ENCODE measurements at regions not wholly inside any gene's neighbourhood (a gene's known extent, or its start where the extent isn't known, plus 50 kb on each side); places are given as distances from the start of the nearest gene placed in this dataset.

DNA sequence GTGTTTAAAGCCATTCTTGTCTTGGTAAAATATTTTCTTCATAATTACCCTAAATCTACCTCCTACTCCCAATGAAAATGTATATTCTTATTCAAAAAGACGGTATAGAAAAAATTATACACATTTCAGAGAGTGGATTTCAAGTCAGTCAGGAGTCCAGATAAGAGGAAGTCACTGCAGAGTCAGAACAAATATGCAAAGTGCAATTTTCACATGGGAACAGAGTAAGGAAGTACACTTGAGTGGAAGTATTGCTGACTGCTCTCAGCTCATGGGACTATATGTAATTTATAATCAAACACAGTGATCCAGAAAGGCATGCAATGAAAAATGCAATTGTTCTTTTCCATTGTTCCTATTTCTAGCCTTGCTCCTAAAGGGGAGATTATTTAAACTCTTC, 1128.0 kb downstream of the AACS start:
- DNase-seq (ENCODE audit: low spot score): no peak

DNA sequence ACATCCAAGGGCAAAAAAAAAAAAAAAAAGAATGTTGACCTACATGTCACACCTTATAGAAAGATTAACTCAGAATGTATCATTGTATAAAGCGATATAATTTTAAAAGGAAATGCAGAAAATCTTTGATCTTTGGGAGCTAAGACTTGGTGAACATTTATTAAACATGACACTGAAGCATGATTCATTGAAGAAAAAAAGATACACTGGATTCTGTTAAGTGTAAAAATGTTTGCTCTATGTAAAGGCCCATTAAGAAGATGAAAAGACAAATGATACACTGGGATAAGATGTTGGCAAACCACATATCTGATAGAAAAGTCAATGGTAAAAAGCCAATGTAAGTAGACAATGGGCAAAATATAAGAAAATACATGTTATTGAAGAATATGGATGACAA, 1131.0 kb downstream of the AACS start:
- no peak for DNase-seq (ENCODE audit: low spot score)

DNA sequence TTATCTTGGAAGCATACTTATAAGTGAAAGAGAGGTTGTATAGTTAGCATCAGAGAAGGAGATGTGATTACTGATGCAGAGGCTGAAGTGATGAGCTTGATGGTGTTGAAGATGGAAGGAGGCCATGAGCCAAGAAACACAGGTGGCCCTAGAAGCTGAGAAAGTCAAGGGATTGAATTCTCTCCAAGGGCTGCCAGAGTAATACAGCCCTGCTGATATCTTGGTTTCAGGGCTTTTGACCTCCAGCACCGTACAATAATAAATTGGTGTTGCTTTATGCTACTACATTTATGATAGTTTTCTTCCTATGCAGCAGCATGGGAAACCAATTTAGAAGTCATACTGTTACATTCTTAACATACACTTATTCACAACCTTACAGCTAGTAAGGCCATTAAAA, 1133.3 kb downstream of the AACS start:
- no peak for DNase-seq (ENCODE audit: low spot score)

DNA sequence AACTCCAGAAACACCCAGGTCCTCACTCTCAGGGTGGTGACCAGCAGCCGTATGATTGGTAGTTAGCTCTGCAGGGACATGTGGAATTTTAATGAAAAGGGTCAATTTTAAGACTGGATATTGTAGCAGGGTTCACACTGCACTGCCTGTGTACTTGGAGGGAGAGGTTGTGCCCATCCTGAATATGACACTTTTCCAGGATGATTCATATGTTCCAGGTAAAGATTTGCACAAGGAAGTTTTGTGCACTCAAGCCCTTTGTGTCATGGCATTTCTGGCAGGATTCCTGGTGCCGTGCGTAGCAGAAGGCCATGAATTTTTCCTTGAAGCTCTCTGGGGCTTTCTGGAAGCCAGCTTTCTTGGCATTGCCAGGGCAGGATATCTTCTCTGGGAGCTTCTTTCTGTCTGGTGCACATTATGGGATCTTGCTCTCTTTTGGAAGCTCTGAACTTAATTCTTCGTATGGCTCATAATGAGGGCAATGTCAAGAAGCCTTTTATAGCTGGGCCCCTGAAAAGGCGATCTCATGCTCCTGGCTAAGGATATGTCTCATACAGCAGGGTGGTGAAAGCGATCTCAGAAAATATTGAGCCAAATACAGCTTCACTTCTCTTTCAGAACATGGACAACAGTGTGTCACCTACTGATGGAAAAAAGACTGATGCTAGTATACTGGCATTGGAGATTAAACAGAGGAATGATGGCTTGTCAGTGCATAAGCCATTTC, 1133.9 kb downstream of the AACS start:
- no peak for DNase-seq (ENCODE audit: low spot score)

DNA sequence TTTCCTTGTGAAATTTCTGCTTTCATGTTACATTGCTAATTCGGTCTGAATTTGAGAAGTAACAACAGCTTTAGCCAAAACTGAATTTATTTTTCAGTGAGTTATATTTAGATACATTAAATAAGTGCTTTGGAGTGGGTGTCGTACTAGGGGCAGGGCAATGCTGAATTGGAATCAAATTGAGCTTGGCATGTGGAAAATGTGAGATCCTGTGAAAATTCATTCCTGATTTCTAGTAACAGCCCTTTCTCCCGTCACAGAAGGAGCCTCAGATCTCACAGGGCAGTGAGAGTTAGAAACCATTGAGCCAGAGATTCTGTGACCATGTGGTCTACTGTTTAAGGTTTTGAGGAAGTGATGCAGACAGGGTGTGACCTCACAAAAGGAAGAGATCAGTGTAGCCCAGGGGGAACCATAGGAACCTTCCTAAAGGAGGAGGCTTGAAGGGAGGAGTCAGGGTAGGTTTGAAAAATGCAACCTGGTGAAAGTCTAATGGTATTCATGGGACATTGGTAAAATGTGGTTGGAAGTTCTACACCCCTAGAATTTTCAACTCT, 1136.8 kb downstream of the AACS start:
- no peak for DNase-seq (ENCODE audit: low spot score)

DNA sequence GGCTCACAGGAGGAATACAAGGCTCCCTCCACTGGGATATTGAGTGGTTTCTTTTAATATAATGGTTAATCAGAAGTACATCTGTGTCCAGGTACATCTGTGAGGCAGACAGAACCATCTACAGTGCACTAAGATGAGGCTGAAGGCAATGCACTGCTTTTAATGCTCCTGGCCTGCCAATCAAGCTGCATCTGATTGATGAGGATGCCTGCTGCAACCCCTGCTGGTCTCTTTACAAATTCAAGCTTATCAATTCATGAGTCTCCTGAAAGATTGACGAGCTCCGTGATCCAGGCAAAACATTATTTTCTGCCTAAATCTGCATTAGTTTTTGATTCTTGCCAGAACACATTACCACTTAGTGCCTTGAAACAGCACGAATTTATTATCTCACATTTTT, 1139.1 kb downstream of the AACS start:
- no peak for DNase-seq (ENCODE audit: low spot score)

DNA sequence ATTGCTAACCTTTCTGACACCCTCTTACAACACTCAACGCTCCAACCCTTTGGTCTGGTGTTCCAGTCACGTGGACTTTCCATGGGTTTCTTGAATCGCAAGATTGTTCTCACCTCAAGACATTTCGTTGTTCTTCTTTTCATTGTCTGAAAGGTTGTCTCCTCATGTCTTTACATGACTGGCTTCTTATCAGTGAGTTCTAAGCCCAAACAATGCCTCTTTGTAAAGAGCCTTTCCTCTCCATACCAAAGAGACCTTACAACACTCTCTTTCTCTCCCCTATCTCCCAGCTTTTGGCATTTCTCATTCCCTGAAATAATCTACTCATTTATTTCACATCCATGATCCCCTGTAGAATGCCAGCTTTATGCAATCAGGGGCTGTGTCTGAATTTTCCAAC, 1144.8 kb downstream of the AACS start:
- DNase-seq (ENCODE audit: low spot score): no peak

DNA sequence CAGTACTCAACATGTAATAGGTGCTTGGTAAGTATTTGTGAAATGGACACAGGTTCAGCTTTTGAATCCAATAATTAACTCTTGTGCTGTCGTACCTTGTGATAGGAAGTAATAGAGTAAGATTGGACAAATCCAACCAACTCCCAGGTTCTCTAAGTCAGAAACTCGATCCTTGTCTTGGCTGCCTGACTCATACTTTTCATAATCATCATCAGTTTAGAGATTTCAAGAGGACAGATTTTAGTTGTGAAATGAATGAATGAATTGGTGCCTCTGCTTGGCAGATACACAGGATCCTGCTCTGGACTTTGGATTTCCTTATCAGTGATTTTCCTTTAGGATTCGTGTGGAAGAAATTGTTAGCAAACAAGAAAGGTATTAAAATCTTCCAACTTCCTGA, 1145.2 kb downstream of the AACS start:
- no peak for DNase-seq (ENCODE audit: low spot score)

DNA sequence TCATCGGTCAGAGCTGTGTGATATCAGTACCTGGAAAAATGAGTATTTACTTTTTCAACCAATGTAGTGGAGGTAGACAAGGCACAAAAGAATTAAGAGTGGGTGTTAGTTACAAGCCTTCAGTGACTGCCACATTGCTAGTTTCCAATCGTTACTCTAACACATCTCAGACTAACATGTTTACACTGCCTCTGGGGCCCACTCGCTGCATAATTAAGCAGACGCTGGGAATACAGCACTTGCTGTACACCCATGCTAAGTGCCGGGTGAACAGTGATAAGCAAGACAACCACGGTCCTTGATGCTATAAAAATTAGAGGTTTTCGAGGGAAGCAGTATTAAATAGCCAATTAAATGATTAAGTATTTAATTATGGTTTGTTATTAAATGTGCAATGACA, 1147.6 kb downstream of the AACS start:
- no peak for DNase-seq (ENCODE audit: low spot score)

DNA sequence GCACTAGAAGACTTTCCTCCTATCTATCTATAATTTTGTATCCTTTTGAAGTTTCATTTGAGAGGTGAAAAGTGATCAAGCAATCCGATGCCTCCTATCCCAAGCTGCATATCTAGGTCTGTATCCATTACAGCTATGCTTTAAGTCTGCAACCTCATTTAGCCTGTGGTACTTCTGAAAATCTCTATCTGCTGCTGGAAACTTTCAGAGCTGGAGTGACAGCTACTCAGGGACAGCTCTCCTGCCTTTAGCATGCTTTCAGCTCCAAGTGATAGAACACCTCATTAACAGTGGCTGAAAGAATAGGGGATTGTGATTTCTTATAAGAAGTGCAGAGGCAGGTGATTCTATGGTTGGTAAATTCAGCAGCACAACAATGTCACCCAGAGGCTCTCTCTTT, 1153.5 kb downstream of the AACS start:
- DNase-seq (ENCODE audit: low spot score): no peak

DNA sequence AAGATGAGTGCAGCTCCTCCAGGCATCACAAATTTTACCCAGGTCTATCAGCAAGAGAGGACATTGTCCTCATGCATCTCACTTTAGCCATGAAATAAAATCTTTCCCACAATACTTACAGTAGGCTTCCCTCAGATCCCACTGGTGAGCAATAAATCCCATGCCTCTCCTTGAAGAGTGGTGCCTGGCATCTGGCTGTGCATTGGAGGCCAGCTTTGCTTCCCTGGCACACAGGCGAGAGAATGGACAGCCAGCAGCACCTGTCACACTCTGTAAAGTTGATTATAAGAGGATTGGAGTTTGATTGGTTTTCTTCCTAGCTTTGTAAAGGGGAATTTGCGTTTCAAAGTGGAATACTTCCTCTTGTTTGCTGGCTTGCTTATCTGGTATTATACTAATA, 1153.9 kb downstream of the AACS start:
- no peak for DNase-seq (ENCODE audit: low spot score)

DNA sequence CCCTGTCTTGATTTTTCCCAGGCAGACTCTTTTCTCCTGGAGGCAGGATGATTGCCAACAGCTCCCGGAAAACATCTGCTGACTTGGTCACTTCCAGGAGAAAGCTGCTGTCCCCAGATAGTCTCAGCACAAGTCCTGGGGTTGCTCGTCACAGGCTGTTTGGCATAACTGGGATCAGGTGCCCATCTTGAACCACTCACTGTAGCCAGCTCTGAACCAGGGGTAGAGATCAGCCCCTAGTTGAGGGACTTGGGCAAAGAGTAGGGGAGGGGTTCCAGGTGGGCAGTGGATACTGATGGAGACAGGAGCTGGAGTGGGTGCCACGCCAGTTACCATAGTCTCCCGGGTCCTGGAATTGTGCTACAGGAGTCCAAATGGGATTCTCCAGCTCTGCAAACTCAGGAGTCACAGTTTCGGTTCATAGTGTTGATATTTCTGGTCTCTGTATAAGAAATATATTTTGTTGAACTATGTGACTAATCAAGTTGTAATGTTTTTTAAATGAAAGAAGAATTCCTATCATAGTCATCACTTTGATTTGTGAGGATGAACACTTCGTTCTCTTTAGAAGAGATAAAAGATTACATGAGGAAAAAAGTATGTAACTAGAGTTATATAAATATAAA, 1154.5 kb downstream of the AACS start:
- no peak for DNase-seq (ENCODE audit: low spot score)

DNA sequence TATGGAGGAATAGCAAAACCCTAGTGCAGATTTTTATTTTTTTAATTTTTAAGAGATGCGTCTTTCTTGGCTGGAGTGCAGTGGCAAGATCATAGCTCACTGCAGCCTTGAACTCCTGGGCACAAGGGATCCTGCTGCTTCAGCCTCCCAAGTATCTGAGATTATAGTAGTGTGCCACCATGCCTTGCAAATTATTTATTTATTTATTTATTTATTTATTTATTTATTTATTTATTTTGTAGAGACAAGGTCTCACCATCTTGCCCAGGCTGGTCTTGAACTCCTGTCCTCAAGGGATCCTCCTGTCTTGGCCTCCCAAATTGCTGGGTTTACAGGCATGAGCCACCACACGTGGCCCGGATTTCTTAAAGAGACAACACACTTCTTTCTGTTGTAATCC, 1158.8 kb downstream of the AACS start:
- DNase-seq (ENCODE audit: low spot score): no peak

DNA sequence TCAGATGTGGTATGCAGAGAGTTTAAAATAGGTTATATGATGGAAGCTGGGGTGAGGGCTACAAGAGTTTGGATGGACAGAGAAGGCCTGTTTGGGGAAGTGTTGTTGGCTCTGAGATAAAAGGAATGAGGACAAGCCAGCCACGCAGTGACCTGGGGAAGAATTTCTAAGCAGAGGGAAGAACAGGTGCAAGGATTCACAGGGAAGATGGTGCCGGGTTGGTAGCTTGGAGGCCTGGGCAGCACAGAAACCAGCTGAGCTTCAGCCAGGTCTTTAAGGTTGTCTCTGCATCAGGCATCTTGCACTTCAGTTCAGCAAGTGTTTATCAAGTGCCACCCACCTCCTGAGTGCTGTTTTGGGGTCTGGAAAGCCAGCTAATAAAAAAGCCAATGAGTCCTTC, 1163.7 kb downstream of the AACS start:
- DNase-seq (ENCODE audit: low spot score): no peak

DNA sequence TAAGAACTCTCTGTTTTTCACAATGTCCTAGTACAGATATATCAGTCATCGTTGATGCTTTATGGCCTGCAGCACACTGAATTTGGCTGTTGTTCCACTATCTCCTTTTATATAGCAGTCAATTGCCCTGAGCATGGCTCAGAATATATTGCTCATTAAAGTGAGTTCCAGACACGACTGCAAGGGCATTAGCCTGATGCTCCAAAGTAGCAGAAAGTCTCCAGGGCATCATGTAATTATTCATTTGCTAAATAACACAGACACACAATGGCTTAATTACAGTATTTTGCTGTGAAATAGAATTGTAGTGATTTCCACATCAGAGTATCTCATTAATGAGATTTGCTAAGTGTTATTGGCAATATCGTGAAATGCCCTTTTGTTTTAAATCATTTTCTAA, 1167.5 kb downstream of the AACS start:
- DNase-seq (ENCODE audit: low spot score): no peak

DNA sequence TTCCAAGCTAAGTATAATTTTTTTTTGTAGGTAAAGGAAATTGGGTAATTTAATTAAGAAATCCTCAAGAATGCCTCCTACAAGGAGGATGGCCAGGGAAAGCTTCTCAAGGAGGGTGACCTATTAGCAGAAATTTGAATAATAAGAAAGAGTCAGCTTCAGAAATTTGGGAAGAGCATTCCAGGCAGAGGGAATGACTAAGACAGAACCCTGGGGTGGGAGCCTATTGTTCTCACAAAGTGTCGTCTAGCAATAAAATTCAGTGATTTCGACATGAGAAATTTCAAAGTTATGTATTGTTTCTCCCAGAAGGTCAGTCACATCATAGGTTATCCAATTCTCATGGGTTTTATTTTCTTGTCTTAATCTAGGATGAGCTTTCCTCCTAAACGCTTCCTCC, 1168.4 kb downstream of the AACS start:
- no peak for DNase-seq (ENCODE audit: low spot score)

DNA sequence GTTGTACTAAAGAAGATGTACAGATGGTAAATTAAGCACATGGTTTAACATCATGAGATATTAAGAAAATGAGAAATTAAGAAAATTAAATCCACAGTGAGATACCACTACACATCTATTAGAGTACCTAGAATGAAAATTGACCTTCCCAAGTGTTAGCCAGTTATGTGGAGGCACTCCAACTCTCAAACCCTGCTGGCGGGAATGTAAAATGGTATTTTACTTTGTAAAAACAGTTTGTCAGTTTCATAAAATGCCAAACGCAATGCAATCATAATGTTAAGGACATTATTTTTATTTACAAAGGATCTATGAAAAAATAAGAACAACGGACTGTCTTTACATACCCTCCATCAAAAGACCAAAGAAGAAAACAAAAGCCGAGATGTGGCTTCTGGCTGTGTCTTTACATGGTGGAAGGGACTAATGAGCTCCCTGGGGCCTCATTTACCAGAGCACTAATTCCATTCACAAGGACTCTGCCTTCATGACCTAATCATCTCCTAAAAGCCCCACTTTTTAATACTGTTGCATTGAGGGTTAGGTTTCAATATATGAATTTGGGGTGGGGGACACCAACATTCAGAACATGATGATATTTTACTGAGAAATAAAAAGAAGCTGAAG, 1178.7 kb downstream of the AACS start:
- no peak for DNase-seq (ENCODE audit: low spot score)

DNA sequence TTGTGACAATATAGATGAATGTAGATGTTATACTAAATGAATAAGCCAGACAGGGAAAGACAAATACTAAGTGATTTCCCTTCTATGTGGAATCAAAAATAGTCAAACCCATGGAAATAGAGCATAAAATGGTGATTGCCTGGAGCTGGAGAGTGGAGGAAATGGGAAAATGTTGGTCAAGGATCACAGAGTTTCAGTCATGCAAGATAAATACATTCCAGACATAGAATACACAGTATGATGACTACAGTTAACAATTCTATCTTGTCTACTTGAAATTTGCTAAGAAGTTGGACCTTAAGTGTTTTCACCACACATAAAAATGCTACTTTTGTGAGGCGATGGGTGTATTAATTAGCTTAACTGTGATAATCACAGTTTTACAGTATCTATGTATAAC, 1182.7 kb downstream of the AACS start:
- no peak for DNase-seq (ENCODE audit: low spot score)

DNA sequence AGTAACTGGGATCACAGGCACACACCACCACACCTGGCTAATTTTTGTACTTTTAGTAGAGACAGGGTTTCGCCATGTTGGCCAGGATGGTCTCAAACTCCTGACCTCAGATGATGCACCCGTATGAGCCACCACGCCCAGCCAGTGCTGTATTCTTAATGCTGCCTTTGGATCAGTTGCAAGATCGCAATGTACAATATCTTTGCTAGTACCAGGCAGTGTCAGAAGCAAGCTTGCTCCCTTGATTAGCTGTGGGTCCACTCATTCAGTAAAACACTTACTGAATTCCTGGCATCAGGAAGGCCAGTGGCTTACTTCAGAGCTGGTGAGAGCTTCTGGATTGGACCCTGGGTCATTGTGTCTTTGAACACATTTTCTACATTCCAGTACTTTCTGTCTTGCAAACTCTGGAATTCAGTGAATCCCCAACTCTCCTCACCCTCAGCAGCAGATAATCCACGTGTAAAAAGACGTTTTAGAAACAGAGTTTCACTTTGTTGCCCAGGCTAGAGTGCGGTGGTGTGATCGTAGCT, 1183.7 kb downstream of the AACS start:
- DNase-seq (ENCODE audit: low spot score): no peak

DNA sequence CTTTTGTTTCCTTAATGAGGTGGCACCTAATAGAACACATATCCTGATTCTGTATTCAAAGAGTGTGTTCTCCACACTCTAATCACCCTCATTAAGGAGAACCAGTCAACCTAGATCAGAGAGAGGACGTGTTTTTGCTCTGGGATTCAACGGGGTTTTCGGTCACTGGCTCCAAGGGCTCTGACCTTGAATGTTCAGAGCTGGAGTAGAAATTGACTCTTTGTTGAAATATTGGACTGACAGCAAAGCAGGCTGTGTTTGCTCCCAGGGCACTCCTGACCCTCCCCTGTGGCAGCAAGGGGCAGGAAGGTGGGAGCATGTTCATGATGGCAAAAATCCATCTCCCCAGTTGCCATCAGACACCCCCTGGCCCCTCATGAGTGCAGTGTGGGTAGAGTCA, 1193.0 kb downstream of the AACS start:
- no peak for DNase-seq (ENCODE audit: low spot score)

DNA sequence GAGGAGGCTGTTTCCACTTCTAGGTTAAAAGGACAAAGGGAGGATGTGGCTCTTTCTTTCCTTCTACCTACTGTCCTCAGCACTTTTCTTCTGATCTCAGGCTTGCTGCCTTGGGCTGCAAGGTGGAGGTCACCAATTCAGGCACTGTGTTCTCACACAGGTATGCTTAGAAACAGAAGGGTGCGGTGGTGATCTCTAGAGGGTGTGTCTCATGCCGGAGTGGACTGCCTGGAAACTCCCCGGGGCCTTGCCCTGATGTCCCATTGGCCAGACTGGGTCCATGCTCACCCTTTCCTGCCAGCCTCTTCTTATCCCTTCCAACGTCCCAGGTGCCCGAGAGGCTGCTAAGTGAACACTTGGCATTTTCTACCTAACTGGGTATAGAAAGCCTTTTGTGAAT, 1197.6 kb downstream of the AACS start:
- no peak for DNase-seq (ENCODE audit: low spot score)

DNA sequence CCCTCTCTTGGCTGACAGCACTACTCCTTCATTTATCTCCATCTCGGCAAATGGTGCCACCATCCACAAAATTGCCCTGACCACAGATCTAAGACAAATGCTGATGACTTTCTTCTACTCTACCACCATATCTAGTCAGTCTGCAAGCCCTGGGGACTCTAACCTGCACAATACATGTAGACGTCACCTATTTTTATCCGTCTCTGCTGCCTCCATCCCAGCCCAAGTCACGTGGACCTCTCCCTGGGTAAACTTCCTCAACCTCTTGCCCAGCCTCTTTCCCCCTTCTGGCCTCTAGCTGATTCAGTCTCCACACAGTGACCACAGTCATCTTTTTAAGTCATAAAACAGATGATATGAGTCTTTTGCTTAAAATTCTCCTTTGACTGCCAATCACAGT, 1203.0 kb downstream of the AACS start:
- DNase-seq (ENCODE audit: low spot score): no peak

DNA sequence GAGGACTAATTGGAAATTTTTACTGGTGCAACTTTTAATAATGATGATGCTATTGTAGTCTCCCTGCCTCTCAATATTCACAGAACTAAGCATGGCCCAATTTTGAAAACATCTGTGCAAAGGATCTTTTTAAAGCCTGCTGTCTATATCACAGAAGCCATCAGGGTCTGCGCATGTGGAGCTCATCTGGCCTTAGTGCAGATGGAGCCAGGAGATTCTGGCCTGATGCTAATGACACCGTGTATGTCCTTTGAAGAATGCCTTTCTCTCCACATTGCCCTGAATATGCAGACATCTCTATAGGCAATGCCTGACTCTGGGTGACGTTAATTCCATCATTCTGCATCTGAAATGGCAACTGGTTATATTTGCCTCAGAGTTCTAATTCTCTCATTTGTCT, 1205.9 kb downstream of the AACS start:
- no peak for DNase-seq (ENCODE audit: low spot score)

All from AG08395 (cell line).